Skeletal muscle tissue (tissue), 3 donors: ENCODE measurements at regions not wholly inside any gene's neighbourhood (a gene's known extent, or its start where the extent isn't known, plus 50 kb on each side); places are given as distances from the start of the nearest gene placed in this dataset.

Source experiments
- H3K27ac ChIP-seq: one replicate; pipeline ENCODE4 v1.7.0; 2013; ENCODE audit warnings: mild to moderate bottlenecking, low read depth, low read length, inconsistent platforms
- H3K27me3 ChIP-seq, 3 donors: one replicate each; pipeline ENCODE4 v1.7.0; 2013; ENCODE audit warnings: low read length in 3 of 3; ENCODE audit not compliant: control insufficient read depth in 3 of 3, insufficient read depth in 3 of 3
- H3K36me3 ChIP-seq, 3 donors: one replicate each; pipeline ENCODE4 v1.7.0; 2013; ENCODE audit warnings: low read length in 3 of 3; ENCODE audit not compliant: control insufficient read depth in 3 of 3, insufficient read depth in 3 of 3
- H3K4me1 ChIP-seq, 3 donors: one replicate each; pipeline ENCODE4 v1.7.0; 2013; ENCODE audit warnings: low read length in 3 of 3, mild to moderate bottlenecking in 3 of 3; ENCODE audit not compliant: control insufficient read depth in 3 of 3, insufficient read depth in 3 of 3
- H3K4me3 ChIP-seq, 3 donors: one replicate each; pipeline ENCODE4 v1.7.0; 2013; ENCODE audit warnings: low read length in 3 of 3
- H3K9ac ChIP-seq, 3 donors: one replicate each; pipeline ENCODE4 v1.7.0; 2013; ENCODE audit warnings: low read length in 3 of 3, mild to moderate bottlenecking in 3 of 3, moderate library complexity in 2 of 3, low read depth in 1 of 3
- H3K9me3 ChIP-seq, 3 donors: one replicate each; pipeline ENCODE4 v1.7.0; 2013; ENCODE audit warnings: low read length in 3 of 3; ENCODE audit not compliant: control insufficient read depth in 3 of 3
- donor health status: Osteomylitis.

GRCh38 chr6:12440981-12441380, 150.8 kb downstream of the EDN1 start:
- no peak overlapping the region for H3K9ac ChIP-seq
- H3K4me3 ChIP-seq: no peak overlapping the region
- no peaks in the 10 kb centered on the region for H3K36me3 ChIP-seq
- no peak overlapping the region for H3K27ac ChIP-seq
- H3K27me3 ChIP-seq: no peaks in the 10 kb centered on the region
- no peaks in the 10 kb centered on the region for H3K9me3 ChIP-seq
- no peaks in the 10 kb centered on the region for H3K4me1 ChIP-seq

DNA sequence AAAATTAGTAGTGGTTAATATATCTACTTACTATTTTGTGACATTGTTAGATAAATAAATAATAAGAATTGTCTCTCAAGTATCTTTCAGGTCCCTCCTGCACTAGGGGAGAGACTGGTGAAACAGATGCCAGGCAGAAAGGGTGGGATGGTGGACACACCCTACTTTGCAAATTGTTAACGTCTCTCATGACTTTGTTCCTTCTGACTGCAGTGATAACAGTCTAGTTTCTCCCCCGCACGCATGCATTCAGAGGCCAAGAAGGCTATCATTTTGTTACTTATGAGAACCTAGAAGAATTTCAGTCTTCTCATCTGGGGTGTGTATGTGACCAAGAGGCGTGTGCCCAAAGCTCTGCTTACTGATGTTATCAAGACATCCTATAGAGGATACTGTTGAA, 152.3 kb downstream of the EDN1 start:
- Histone ChIP-seq H3K9me3 (no peaks in the 10 kb centered on the region), H3K27me3 (no peaks in the 10 kb centered on the region), H3K4me1 (no peaks in the 10 kb centered on the region), H3K4me3 (no peak overlapping the region), H3K36me3 (no peaks in the 10 kb centered on the region), H3K9ac (no peak overlapping the region), H3K27ac (no peak overlapping the region)

- H3K27ac ChIP-seq: no peak overlapping the region
- no peak overlapping the region for H3K9ac ChIP-seq
- no peaks in the 10 kb centered on the region for H3K9me3 ChIP-seq
- no peaks in the 10 kb centered on the region for H3K4me1 ChIP-seq
- no peaks in the 10 kb centered on the region for H3K36me3 ChIP-seq
- H3K4me3 ChIP-seq: no peak overlapping the region
- H3K27me3 ChIP-seq: no peaks in the 10 kb centered on the region
Observed at GRCh38 chr6:12446394-12446793, 156.2 kb downstream of the EDN1 start.

- Histone ChIP-seq H3K27ac (no peak overlapping the region), H3K36me3 (no peaks in the 10 kb centered on the region), H3K27me3 (no peaks in the 10 kb centered on the region), H3K4me1 (no peaks in the 10 kb centered on the region), H3K4me3 (no peak overlapping the region), H3K9ac (no peak overlapping the region), H3K9me3 (peaks cover 0 to 3% (median 0%) of the 10 kb centered on the region in 3 donors)
Observed at GRCh38 chr6:12449447-12449846, 159.3 kb downstream of the EDN1 start.

DNA sequence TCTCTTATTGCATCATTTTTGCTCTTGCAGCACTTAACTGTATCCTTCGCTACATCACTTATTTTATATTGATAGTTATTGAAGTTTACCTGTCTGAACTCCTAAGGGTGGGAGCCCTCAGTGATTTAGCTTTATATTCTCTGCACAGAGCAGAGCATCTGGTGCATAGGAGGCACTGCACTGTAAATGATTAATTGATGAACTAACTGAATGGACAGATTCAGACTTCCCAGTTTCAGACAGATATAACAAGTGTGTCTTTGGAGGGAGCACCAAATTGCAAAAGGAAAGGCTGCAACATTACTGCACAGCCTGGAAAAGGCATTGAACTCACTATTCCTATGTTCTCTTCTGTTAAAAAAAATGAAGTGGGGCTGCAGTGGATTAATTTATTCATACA, 160.3 kb downstream of the EDN1 start:
- Histone ChIP-seq H3K4me3 (no peak overlapping the region), H3K9me3 (peaks cover 0 to 3% (median 0%) of the 10 kb centered on the region in 3 donors), H3K9ac (no peak overlapping the region), H3K36me3 (no peaks in the 10 kb centered on the region), H3K4me1 (no peaks in the 10 kb centered on the region), H3K27me3 (no peaks in the 10 kb centered on the region), H3K27ac (no peak overlapping the region)

- H3K9me3 ChIP-seq: peaks cover 0 to 3% (median 0%) of the 10 kb centered on the region in 3 donors
- no peaks in the 10 kb centered on the region for H3K27me3 ChIP-seq
- no peak overlapping the region for H3K27ac ChIP-seq
- H3K36me3 ChIP-seq: no peaks in the 10 kb centered on the region
- no peaks in the 10 kb centered on the region for H3K4me1 ChIP-seq
- H3K9ac ChIP-seq: no peak overlapping the region
- no peak overlapping the region for H3K4me3 ChIP-seq
Observed at GRCh38 chr6:12456343-12456742, 166.2 kb downstream of the EDN1 start.

- Histone ChIP-seq H3K9me3 (peaks cover 0 to 3% (median 0%) of the 10 kb centered on the region in 3 donors), H3K4me3 (no peak overlapping the region), H3K27ac (no peak overlapping the region), H3K4me1 (no peaks in the 10 kb centered on the region), H3K9ac (no peak overlapping the region), H3K27me3 (no peaks in the 10 kb centered on the region), H3K36me3 (no peaks in the 10 kb centered on the region)
Observed at GRCh38 chr6:12457094-12457493, 166.9 kb downstream of the EDN1 start.

DNA sequence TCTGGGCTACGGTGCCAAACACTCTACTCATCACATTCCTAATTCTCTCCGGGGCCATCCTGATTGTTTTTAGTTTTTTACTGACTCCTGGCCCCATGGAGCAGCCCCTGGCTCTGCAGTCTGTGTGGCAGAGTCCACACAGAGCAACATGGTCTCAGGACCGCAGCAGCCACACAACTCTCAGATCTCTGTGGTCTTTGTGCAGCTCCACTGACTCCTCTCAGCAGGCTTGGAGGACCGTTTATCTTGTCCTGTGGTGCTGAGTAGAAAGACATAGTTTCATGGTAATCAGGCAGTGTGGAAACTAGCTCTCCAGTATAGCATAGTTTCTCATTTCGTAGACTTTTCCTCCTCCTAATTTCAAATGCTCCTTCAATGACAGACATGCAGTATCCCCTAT, 168.4 kb downstream of the EDN1 start:
- H3K27me3 ChIP-seq: no peaks in the 10 kb centered on the region
- H3K27ac ChIP-seq: no peak overlapping the region
- no peak overlapping the region for H3K4me3 ChIP-seq
- no peaks in the 10 kb centered on the region for H3K36me3 ChIP-seq
- no peaks in the 10 kb centered on the region for H3K4me1 ChIP-seq
- no peak overlapping the region for H3K9ac ChIP-seq
- H3K9me3 ChIP-seq: no peaks in the 10 kb centered on the region

DNA sequence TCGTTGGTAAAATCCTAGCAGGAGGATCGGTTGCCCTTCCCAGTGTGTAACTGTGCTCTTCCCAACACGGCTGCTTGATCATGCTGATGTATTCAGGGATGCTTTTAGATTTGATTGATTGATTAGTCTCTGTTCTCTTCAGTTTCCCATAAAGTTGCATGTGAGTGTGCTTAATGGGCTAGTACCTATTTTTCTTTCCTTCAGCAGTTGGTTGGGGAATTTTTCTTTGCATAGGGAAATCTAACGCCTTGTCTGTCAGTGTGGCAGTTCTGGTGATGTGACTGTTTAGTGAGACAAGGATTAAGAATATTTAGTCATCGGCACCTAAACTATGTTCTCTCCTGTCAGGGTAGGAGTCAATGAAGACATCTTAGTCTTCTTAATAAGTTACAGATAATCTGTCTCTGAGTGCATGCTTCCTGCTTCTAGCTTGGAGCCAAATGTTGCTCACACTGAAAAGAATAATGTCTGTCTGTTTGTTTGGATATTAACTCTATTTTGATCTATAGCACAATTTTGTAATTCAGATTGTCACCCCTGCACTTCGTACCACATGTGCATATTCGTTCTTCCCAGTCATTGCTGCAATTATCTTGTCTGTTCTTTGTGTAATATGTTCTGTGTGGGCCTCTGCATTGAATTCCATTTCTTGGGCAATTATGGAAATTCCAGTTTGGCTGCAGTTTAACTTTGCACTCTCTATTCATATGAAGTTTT, 169.9 kb downstream of the EDN1 start:
- H3K9me3 ChIP-seq: no peaks in the 10 kb centered on the region
- no peak overlapping the region for H3K27ac ChIP-seq
- H3K9ac ChIP-seq: no peak overlapping the region
- no peak overlapping the region for H3K4me3 ChIP-seq
- H3K36me3 ChIP-seq: no peaks in the 10 kb centered on the region
- no peaks in the 10 kb centered on the region for H3K27me3 ChIP-seq
- H3K4me1 ChIP-seq: no peaks in the 10 kb centered on the region

GRCh38 chr6:12467706-12468670, 177.8 kb downstream of the EDN1 start:
- Histone ChIP-seq H3K36me3 (no peaks in the 10 kb centered on the region), H3K4me1 (no peaks in the 10 kb centered on the region), H3K9ac (no peak overlapping the region), H3K27me3 (no peaks in the 10 kb centered on the region), H3K27ac (no peak overlapping the region), H3K4me3 (no peak overlapping the region), H3K9me3 (no peaks in the 10 kb centered on the region)
